BE2C (cell line): ENCODE measurements at regions not wholly inside any gene's neighbourhood (a gene's known extent, or its start where the extent isn't known, plus 50 kb on each side); places are given as distances from the start of the nearest gene placed in this dataset.

Experiments used
- DNase-seq: peaks from one replicate; pipeline ENCODE4 v3.0.0-alpha.2; 2020
- H3K27me3 ChIP-seq: fragments of 250-450 bp; sonication (Bioruptor Pico); 2 replicates; pipeline ENCODE4 v1.5.1; 2020; ENCODE audit warnings: mild to moderate bottlenecking
- H3K36me3 ChIP-seq: fragments of 250-450 bp; sonication (Bioruptor Pico); 2 replicates; pipeline ENCODE4 v1.5.1; 2020; ENCODE audit warnings: mild to moderate bottlenecking
- H3K4me1 ChIP-seq: fragments of 250-450 bp; sonication (Bioruptor Pico); 2 replicates; pipeline ENCODE4 v1.5.1; 2020
- H3K4me3 ChIP-seq: 2 replicates; pipeline ENCODE4 v1.5.1; 2011; ENCODE audit warnings: low read depth, low read length
- H3K9me3 ChIP-seq: fragments of 250-450 bp; sonication (Bioruptor Pico); 2 replicates; pipeline ENCODE4 v1.5.1; 2020
- TF ChIP-seq, protein P1 (sequence below): IDR thresholded peaks from 2 replicates; pipeline ENCODE4 v1.5.1; 2012; ENCODE audit warnings: mild to moderate bottlenecking, low read depth, low read length

GRCh38 chr9:121562301-121562700 is 62.7 kb upstream of the GGTA1 start:
- Histone ChIP-seq H3K36me3 (no peaks in the 10 kb centered on the region), H3K9me3 (no peaks in the 10 kb centered on the region), H3K4me3 (no peak overlapping the region), H3K4me1 (peaks cover 17% of the 10 kb centered on the region), H3K27me3 (no peaks in the 10 kb centered on the region)
- no peak for DNase-seq
- TF ChIP-seq, protein P1, sequence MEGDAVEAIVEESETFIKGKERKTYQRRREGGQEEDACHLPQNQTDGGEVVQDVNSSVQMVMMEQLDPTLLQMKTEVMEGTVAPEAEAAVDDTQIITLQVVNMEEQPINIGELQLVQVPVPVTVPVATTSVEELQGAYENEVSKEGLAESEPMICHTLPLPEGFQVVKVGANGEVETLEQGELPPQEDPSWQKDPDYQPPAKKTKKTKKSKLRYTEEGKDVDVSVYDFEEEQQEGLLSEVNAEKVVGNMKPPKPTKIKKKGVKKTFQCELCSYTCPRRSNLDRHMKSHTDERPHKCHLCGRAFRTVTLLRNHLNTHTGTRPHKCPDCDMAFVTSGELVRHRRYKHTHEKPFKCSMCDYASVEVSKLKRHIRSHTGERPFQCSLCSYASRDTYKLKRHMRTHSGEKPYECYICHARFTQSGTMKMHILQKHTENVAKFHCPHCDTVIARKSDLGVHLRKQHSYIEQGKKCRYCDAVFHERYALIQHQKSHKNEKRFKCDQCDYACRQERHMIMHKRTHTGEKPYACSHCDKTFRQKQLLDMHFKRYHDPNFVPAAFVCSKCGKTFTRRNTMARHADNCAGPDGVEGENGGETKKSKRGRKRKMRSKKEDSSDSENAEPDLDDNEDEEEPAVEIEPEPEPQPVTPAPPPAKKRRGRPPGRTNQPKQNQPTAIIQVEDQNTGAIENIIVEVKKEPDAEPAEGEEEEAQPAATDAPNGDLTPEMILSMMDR = no peak

GRCh38 chr9:121563425-121563824 is 63.8 kb upstream of the GGTA1 start:
- no peak for DNase-seq
- Histone ChIP-seq H3K4me1 (peaks cover 24% of the 10 kb centered on the region), H3K36me3 (no peaks in the 10 kb centered on the region), H3K4me3 (no peak overlapping the region), H3K27me3 (no peaks in the 10 kb centered on the region), H3K9me3 (no peaks in the 10 kb centered on the region)
- TF ChIP-seq, protein P1 = no peak

GRCh38 chr9:121563881-121564460 is 64.3 kb upstream of the GGTA1 start:
- DNase-seq = no peak
- Histone ChIP-seq H3K36me3 (no peaks in the 10 kb centered on the region), H3K4me3 (no peak overlapping the region), H3K9me3 (no peaks in the 10 kb centered on the region), H3K27me3 (no peaks in the 10 kb centered on the region), H3K4me1 (peaks cover 29% of the 10 kb centered on the region)
- TF ChIP-seq, protein P1 = no peak

GRCh38 chr9:121564504-121565260 is 65.0 kb upstream of the GGTA1 start:
- Histone ChIP-seq H3K36me3 (no peaks in the 10 kb centered on the region), H3K27me3 (no peaks in the 10 kb centered on the region), H3K4me3 (no peak overlapping the region), H3K4me1 (peaks cover 32% of the 10 kb centered on the region), H3K9me3 (no peaks in the 10 kb centered on the region)
- TF ChIP-seq, protein P1 = no peak
- DNase-seq = no peak

GRCh38 chr9:121566481-121567465 is 67.1 kb upstream of the GGTA1 start:
- Histone ChIP-seq H3K4me1 (peaks cover 32% of the 10 kb centered on the region), H3K27me3 (no peaks in the 10 kb centered on the region), H3K36me3 (no peaks in the 10 kb centered on the region), H3K4me3 (peak overlapping the region; percentile 38), H3K9me3 (no peaks in the 10 kb centered on the region)
- TF ChIP-seq, protein P1 = no peak
- DNase-seq = peak; percentile 52
